ENCODE measurements at regions not wholly inside any gene's neighbourhood (a gene's known extent, or its start where the extent isn't known, plus 50 kb on each side); places are given as distances from the start of the nearest gene placed in this dataset.

GRCh38 chr11:45383224-45383623 lies 97.1 kb upstream of the SYT13 start:
- Histone ChIP-seq H2AFZ (ENCODE audit: low read depth, low read length) (no peak overlapping the region), H3K4me1 (ENCODE audit: control insufficient read depth, extremely low read depth, insufficient read depth, low read length) (no peaks in the 10 kb centered on the region), H3K36me3 (ENCODE audit: control insufficient read depth in 2 of 2, extremely low read depth in 1 of 2, insufficient read depth in 2 of 2, low read length in 2 of 2) (no peaks in the 10 kb centered on the region), H3K4me3 (replicated peaks in 1 of 3; ENCODE audit: insufficient read depth in 1 of 3, low read depth in 1 of 3, low read length in 3 of 3) (no peak overlapping the region), H4K20me1 (replicated peaks; ENCODE audit: control insufficient read depth, extremely low read depth, insufficient read depth, low read length) (no peaks in the 10 kb centered on the region), H3K4me2 (ENCODE audit: insufficient read depth, low read length) (no peak overlapping the region), H3K79me2 (ENCODE audit: control insufficient read depth, insufficient read depth, low read length) (no peaks in the 10 kb centered on the region), H3K27ac (ENCODE audit: insufficient read depth, low read depth, low read length) (no peak overlapping the region), H3K9me1 (replicated peaks; ENCODE audit: control insufficient read depth, extremely low read depth, insufficient read depth, low read length) (no peaks in the 10 kb centered on the region), H3K9ac (replicated peaks; ENCODE audit: extremely low read depth, insufficient read depth, low read length) (no peak overlapping the region), H3K9me3 (replicated peaks; ENCODE audit: control insufficient read depth, insufficient read depth, low read length) (no peaks in the 10 kb centered on the region), H3K27me3 (ENCODE audit: control insufficient read depth in 2 of 2, insufficient read depth in 2 of 2, low read length in 2 of 2) (peaks cover 0 to under 1% of the 10 kb centered on the region in 2 experiments)
- no TSS peak for BruUV-seq (replicated peaks)
- FAIRE-seq (no peak), DNase-seq (ENCODE audit: low read depth, low spot score) (no peak)
- dilution Hi-C loops (cut with MboI; ENCODE audit: extremely low pct_ligation_motif_present, low sequenced_read_pairs) (no loop called here), intact Hi-C loops (cut with micrococcal nuclease) (no loop called here)
- ChIA-PET CTCF (interaction anchor here (1.2 kb wide), 1 partner anchor 388 kb away, joined by 4 read pairs; no protein-coding TSS in a partner anchor), POLR2A (no interaction called here)
- no peak for TF ChIP-seq POLR2AphosphoS5 (IDR thresholded peaks at IDR 0.05; ENCODE audit: insufficient read depth, low read depth, low read length)
- TF ChIP-seq POLR2A (IDR thresholded peaks at IDR 0.05; ENCODE audit: low read depth, low read length): no peak
- TF ChIP-seq, protein P1, sequence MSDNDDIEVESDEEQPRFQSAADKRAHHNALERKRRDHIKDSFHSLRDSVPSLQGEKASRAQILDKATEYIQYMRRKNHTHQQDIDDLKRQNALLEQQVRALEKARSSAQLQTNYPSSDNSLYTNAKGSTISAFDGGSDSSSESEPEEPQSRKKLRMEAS (IDR thresholded peaks at IDR 0.05; ENCODE audit: insufficient read depth, insufficient read length): no peak
- TF ChIP-seq EZH2 (IDR thresholded peaks at IDR 0.05; ENCODE audit: borderline replicate concordance, low read depth, low read length, severe bottlenecking): no peak
- TF ChIP-seq, protein P2, sequence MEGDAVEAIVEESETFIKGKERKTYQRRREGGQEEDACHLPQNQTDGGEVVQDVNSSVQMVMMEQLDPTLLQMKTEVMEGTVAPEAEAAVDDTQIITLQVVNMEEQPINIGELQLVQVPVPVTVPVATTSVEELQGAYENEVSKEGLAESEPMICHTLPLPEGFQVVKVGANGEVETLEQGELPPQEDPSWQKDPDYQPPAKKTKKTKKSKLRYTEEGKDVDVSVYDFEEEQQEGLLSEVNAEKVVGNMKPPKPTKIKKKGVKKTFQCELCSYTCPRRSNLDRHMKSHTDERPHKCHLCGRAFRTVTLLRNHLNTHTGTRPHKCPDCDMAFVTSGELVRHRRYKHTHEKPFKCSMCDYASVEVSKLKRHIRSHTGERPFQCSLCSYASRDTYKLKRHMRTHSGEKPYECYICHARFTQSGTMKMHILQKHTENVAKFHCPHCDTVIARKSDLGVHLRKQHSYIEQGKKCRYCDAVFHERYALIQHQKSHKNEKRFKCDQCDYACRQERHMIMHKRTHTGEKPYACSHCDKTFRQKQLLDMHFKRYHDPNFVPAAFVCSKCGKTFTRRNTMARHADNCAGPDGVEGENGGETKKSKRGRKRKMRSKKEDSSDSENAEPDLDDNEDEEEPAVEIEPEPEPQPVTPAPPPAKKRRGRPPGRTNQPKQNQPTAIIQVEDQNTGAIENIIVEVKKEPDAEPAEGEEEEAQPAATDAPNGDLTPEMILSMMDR (IDR thresholded peaks at IDR 0.05; ENCODE audit: extremely low read depth in 1 of 2, insufficient read depth in 1 of 2, low read depth in 1 of 2, low read length in 2 of 2): no peak
- TF ChIP-seq FOS (IDR thresholded peaks at IDR 0.05; ENCODE audit: borderline replicate concordance, insufficient read depth, low read length): no peak
- no peak for TF ChIP-seq JUN (IDR thresholded peaks at IDR 0.05; ENCODE audit: borderline replicate concordance, insufficient read depth, insufficient read length, low read depth)
- TF ChIP-seq GATA2 (IDR thresholded peaks at IDR 0.05; ENCODE audit: insufficient read depth, insufficient read length, low read depth, low read length): no peak
- TF ChIP-seq MYC (IDR thresholded peaks at IDR 0.05; ENCODE audit: low read depth, low read length): no peak

Measured in endothelial cell of umbilical vein (primary cell).